GM12891 (cell line): ENCODE measurements at regions not wholly inside any gene's neighbourhood (a gene's known extent, or its start where the extent isn't known, plus 50 kb on each side); places are given as distances from the start of the nearest gene placed in this dataset.

Experiments used
- PAX5 ChIP-seq: IDR thresholded peaks from 2 replicates; pipeline ENCODE4 v1.6.1; 2011; ENCODE audit warnings: low read length, moderate library complexity, mild to moderate bottlenecking; ENCODE audit not compliant: insufficient read depth, severe bottlenecking
- POLR2A ChIP-seq: IDR thresholded peaks from 2 replicates; pipeline ENCODE4 v1.6.1; 2011; ENCODE audit warnings: low read depth, low read length, control low read depth
- POLR2AphosphoS5 ChIP-seq: IDR thresholded peaks from 2 replicates; pipeline ENCODE4 v1.6.1; 2011; ENCODE audit warnings: low read depth, low read length, control low read depth
- POU2F2 ChIP-seq: IDR thresholded peaks from 2 replicates; pipeline ENCODE4 v1.6.1; 2011; ENCODE audit warnings: low read depth, mild to moderate bottlenecking, control low read depth, low read length, moderate library complexity
- SPI1 ChIP-seq: IDR thresholded peaks from 2 replicates; pipeline ENCODE4 v1.6.1; 2011; ENCODE audit warnings: low read depth, low read length, control low read depth
- TAF1 ChIP-seq: IDR thresholded peaks from 2 replicates; pipeline ENCODE4 v1.6.1; 2011; ENCODE audit warnings: low read depth, low read length, control low read depth

DNA sequence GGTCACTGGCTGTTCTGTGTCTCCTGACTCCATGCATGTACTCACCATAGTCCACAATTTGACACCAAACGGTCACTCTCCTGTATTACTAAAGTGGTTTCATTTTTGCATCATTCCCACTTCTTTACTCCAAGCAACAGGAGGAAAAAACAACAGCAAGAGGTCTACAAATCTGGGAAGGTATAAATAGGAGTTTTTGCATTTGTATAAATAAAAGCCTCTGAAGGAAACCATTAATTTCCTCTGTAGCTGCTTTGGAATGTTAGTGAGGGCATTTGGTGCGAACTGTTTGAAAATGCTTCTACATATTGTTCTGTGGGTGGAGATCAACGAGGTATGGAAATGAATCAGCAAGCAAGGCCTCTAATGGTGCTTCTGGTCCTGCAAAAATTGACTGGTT lies 148.5 kb upstream of the DLX2 start:
- no peak for TF ChIP-seq POLR2AphosphoS5
- no peak for TF ChIP-seq POLR2A
- TF ChIP-seq TAF1, result no peak
- no peak for TF ChIP-seq POU2F2
- no peak for TF ChIP-seq PAX5
- no peak for TF ChIP-seq SPI1
